MCF 10A (cell line): ENCODE measurements at regions not wholly inside any gene's neighbourhood (a gene's known extent, or its start where the extent isn't known, plus 50 kb on each side); places are given as distances from the start of the nearest gene placed in this dataset.
"Not testable (repeated sequence)": the region's sequence is repeated elsewhere in the genome, so short reads cannot be mapped to it uniquely, and the experiment has no call there.

Source experiments
- BruUV-seq: library from RNA; stranded (reverse); fragments of 400-500 nt; replicated peaks from 2 replicates; lab custom pipeline; 2021; lab: Mats Ljungman, UMichigan
- CTCF ChIA-PET: fragments of 300-600 bp; sonication (Branson Sonifier 250); formaldehyde crosslinking; extraction: SDS; loops from one replicate; lab custom pipeline; 2021; ENCODE audit warnings: antibody characterized with exemption, inconsistent platforms; lab: Yijun Ruan, JAX
- POLR2A ChIA-PET: fragments of 300-600, 350-650 bp; sonication (Branson Sonifier 250); formaldehyde crosslinking; extraction: SDS; loops from one replicate; lab custom pipeline; 2020; ENCODE audit warnings: antibody characterized with exemption, inconsistent platforms; lab: Yijun Ruan, JAX
- DNase-seq: peaks from one replicate; pipeline ENCODE4 v3.0.0-alpha.2; 2018; ENCODE audit not compliant: unreplicated experiment
- H3K27ac Mint-ChIP-seq: one replicate; pipeline ENCODE4 v1.8.0; 2022; ENCODE audit warnings: mild to moderate bottlenecking, low read depth, mixed read lengths; ENCODE audit not compliant: unreplicated experiment
- H3K27me3 Mint-ChIP-seq: one replicate; pipeline ENCODE4 v1.8.0; 2022; ENCODE audit warnings: mixed read lengths; ENCODE audit not compliant: insufficient read depth, unreplicated experiment
- H3K36me3 Mint-ChIP-seq: one replicate; pipeline ENCODE4 v1.8.0; 2022; ENCODE audit warnings: mild to moderate bottlenecking, moderate library complexity, mixed read lengths; ENCODE audit not compliant: insufficient read depth, unreplicated experiment
- H3K4me1 Mint-ChIP-seq: one replicate; pipeline ENCODE4 v1.8.0; 2022; ENCODE audit warnings: mixed read lengths; ENCODE audit not compliant: insufficient read depth, unreplicated experiment
- H3K4me3 Mint-ChIP-seq: one replicate; pipeline ENCODE4 v1.8.0; 2022; ENCODE audit warnings: mild to moderate bottlenecking, moderate library complexity, mixed read lengths; ENCODE audit not compliant: unreplicated experiment
- H3K9me3 Mint-ChIP-seq: one replicate; pipeline ENCODE4 v1.8.0; 2022; ENCODE audit warnings: mixed read lengths; ENCODE audit not compliant: unreplicated experiment
- CTCF ChIP-seq: fragments of 200-600 bp; IDR thresholded peaks from one replicate; pipeline ENCODE4 v1.8.0; 2022; ENCODE audit warnings: antibody characterized with exemption, mild to moderate bottlenecking; ENCODE audit not compliant: unreplicated experiment
- intact Hi-C: fragments of 100-400 bp; cut with micrococcal nuclease; formaldehyde crosslinking; loops from 2 replicates; pipeline ENCODE4 v1.14.1; 2022

- no peak overlapping the region for H3K27ac Mint-ChIP-seq
- no peaks in the 10 kb centered on the region for H3K27me3 Mint-ChIP-seq
- H3K4me1 Mint-ChIP-seq = no peaks in the 10 kb centered on the region
- intact Hi-C loops = no loop called here
- DNase-seq = no peak
- H3K36me3 Mint-ChIP-seq = no peaks in the 10 kb centered on the region
- peaks cover 20% of the 10 kb centered on the region for H3K9me3 Mint-ChIP-seq
- ChIA-PET CTCF (no interaction called here), POLR2A (interaction anchor here (0.7 kb wide), 1 partner anchor 23 kb away, joined by 3 read pairs; no protein-coding TSS in a partner anchor)
- TF ChIP-seq CTCF = no peak
- H3K4me3 Mint-ChIP-seq = no peak overlapping the region
- BruUV-seq = no TSS peak
Measured at GRCh38 chr15:79738143-79738542, 158.7 kb downstream of the MTHFS start.

- peaks cover 20% of the 10 kb centered on the region for H3K9me3 Mint-ChIP-seq
- ChIA-PET POLR2A (no interaction called here), CTCF (interaction anchor here (0.5 kb wide), 1 partner anchor 431 kb away, joined by 3 read pairs; no protein-coding TSS in a partner anchor)
- intact Hi-C loops = no loop called here
- no peak for DNase-seq
- TF ChIP-seq CTCF = no peak
- no peak overlapping the region for H3K4me3 Mint-ChIP-seq
- no peaks in the 10 kb centered on the region for H3K36me3 Mint-ChIP-seq
- H3K4me1 Mint-ChIP-seq = no peaks in the 10 kb centered on the region
- H3K27me3 Mint-ChIP-seq = no peaks in the 10 kb centered on the region
- no TSS peak for BruUV-seq
- no peak overlapping the region for H3K27ac Mint-ChIP-seq
Measured at GRCh38 chr15:79740561-79740960, 156.3 kb downstream of the MTHFS start.

GRCh38 chr15:79743032-79743431, 153.8 kb downstream of the MTHFS start:
- Mint-ChIP-seq H3K4me3 (no peak overlapping the region), H3K9me3 (peaks cover 7% of the 10 kb centered on the region), H3K4me1 (no peaks in the 10 kb centered on the region), H3K27me3 (no peaks in the 10 kb centered on the region), H3K36me3 (no peaks in the 10 kb centered on the region), H3K27ac (no peak overlapping the region)
- no TSS peak for BruUV-seq
- CTCF ChIA-PET = interaction anchor here (0.6 kb wide), 1 partner anchor 36 kb away, joined by 3 read pairs; no protein-coding TSS in a partner anchor
- intact Hi-C loops = no loop called here
- POLR2A ChIA-PET = no interaction called here
- TF ChIP-seq CTCF = no peak
- DNase-seq = no peak

GRCh38 chr15:79744485-79744884, 152.3 kb downstream of the MTHFS start:
- BruUV-seq, H3K36me3 Mint-ChIP-seq, intact Hi-C loops, H3K27me3 Mint-ChIP-seq, H3K4me3 Mint-ChIP-seq, H3K9me3 Mint-ChIP-seq, CTCF ChIA-PET, H3K27ac Mint-ChIP-seq, POLR2A ChIA-PET, H3K4me1 Mint-ChIP-seq: not testable (repeated sequence)
- peak; percentile 31 for DNase-seq

GRCh38 chr15:79756365-79756764, 140.4 kb downstream of the MTHFS start:
- intact Hi-C loops = no loop called here
- POLR2A ChIA-PET = no interaction called here

More at GRCh38 chr15:79756365-79756764, 140.4 kb downstream of the MTHFS start:
- Mint-ChIP-seq H3K4me1 (no peaks in the 10 kb centered on the region), H3K36me3 (no peaks in the 10 kb centered on the region), H3K4me3 (no peak overlapping the region), H3K27ac (no peak overlapping the region), H3K9me3 (peaks cover 5% of the 10 kb centered on the region), H3K27me3 (no peaks in the 10 kb centered on the region)
- TF ChIP-seq CTCF = no peak
- CTCF ChIA-PET = interaction anchor here (1.2 kb wide), 1 partner anchor 12 kb away, joined by 5 read pairs; no protein-coding TSS in a partner anchor
- DNase-seq = no peak
- BruUV-seq = no TSS peak
